ENCODE measurements at regions not wholly inside any gene's neighbourhood (a gene's known extent, or its start where the extent isn't known, plus 50 kb on each side); places are given as distances from the start of the nearest gene placed in this dataset.

- in situ Hi-C loops (cut with MboI; ENCODE audit: low sequenced_read_pairs) = no loop called here
Observed at GRCh38 chr2:172200495-172201085, 97.9 kb upstream of the DLX2 start.

GRCh38 chr2:172204309-172204708 lies 101.6 kb upstream of the DLX2 start:
- in situ Hi-C loops (cut with MboI; ENCODE audit: low sequenced_read_pairs) = no loop called here

GRCh38 chr2:172204762-172205161 lies 102.1 kb upstream of the DLX2 start:
- in situ Hi-C loops (cut with MboI; ENCODE audit: low sequenced_read_pairs) = no loop called here

GRCh38 chr2:172205292-172205691 lies 102.6 kb upstream of the DLX2 start:
- in situ Hi-C loops (cut with MboI; ENCODE audit: low sequenced_read_pairs) = no loop called here

GRCh38 chr2:172207911-172208310 lies 105.2 kb upstream of the DLX2 start:
- in situ Hi-C loops (cut with MboI; ENCODE audit: low sequenced_read_pairs) = no loop called here

- in situ Hi-C loops (cut with MboI; ENCODE audit: low sequenced_read_pairs) = no loop called here
Observed at GRCh38 chr2:172208791-172209325, 106.2 kb upstream of the DLX2 start.

- in situ Hi-C loops (cut with MboI; ENCODE audit: low sequenced_read_pairs) = no loop called here
Observed at GRCh38 chr2:172210599-172210998, 107.9 kb upstream of the DLX2 start.

GRCh38 chr2:172211512-172211911 lies 108.8 kb upstream of the DLX2 start:
- in situ Hi-C loops (cut with MboI; ENCODE audit: low sequenced_read_pairs) = no loop called here

- in situ Hi-C loops (cut with MboI; ENCODE audit: low sequenced_read_pairs) = no loop called here
Observed at GRCh38 chr2:172213116-172213860, 110.6 kb upstream of the DLX2 start.

- in situ Hi-C loops (cut with MboI; ENCODE audit: low sequenced_read_pairs) = no loop called here
Observed at GRCh38 chr2:172214252-172214651, 111.6 kb upstream of the DLX2 start.

GRCh38 chr2:172215172-172215935 lies 112.7 kb upstream of the DLX2 start:
- in situ Hi-C loops (cut with MboI; ENCODE audit: low sequenced_read_pairs) = no loop called here

- in situ Hi-C loops (cut with MboI; ENCODE audit: low sequenced_read_pairs) = no loop called here
Observed at GRCh38 chr2:172215936-172216335, 113.2 kb upstream of the DLX2 start.

GRCh38 chr2:172216477-172216876 lies 113.8 kb upstream of the DLX2 start:
- in situ Hi-C loops (cut with MboI; ENCODE audit: low sequenced_read_pairs) = no loop called here

- in situ Hi-C loops (cut with MboI; ENCODE audit: low sequenced_read_pairs) = no loop called here
Observed at GRCh38 chr2:172219201-172219600, 116.5 kb upstream of the DLX2 start.

GRCh38 chr2:172220121-172220520 lies 117.4 kb upstream of the DLX2 start:
- in situ Hi-C loops (cut with MboI; ENCODE audit: low sequenced_read_pairs) = no loop called here

- in situ Hi-C loops (cut with MboI; ENCODE audit: low sequenced_read_pairs) = no loop called here
Observed at GRCh38 chr2:172223601-172224054, 120.9 kb upstream of the DLX2 start.

- in situ Hi-C loops (cut with MboI; ENCODE audit: low sequenced_read_pairs) = no loop called here
Observed at GRCh38 chr2:172225786-172226185, 123.1 kb upstream of the DLX2 start.

GRCh38 chr2:172226244-172227061 lies 123.8 kb upstream of the DLX2 start:
- in situ Hi-C loops (cut with MboI; ENCODE audit: low sequenced_read_pairs) = no loop called here

- in situ Hi-C loops (cut with MboI; ENCODE audit: low sequenced_read_pairs) = no loop called here
Observed at GRCh38 chr2:172227719-172228118, 125.0 kb upstream of the DLX2 start.

- in situ Hi-C loops (cut with MboI; ENCODE audit: low sequenced_read_pairs) = no loop called here
Observed at GRCh38 chr2:172228177-172228808, 125.6 kb upstream of the DLX2 start.
